Endodermal cell (in vitro differentiated cells): ENCODE measurements at regions not wholly inside any gene's neighbourhood (a gene's known extent, or its start where the extent isn't known, plus 50 kb on each side); places are given as distances from the start of the nearest gene placed in this dataset.
A peak's percentile ranks its signal among the peaks of the same experiment; 100 is the strongest.

Source experiments
- DNase-seq: peaks from one replicate; pipeline ENCODE4 v3.0.0-alpha.2; 2017
- H3K27ac ChIP-seq: 2 replicates; pipeline ENCODE4 v1.5.1; 2013; ENCODE audit warnings: mild to moderate bottlenecking, low read depth, low read length, moderate library complexity
- H3K27me3 ChIP-seq: 2 replicates; pipeline ENCODE4 v1.6.1; 2013; ENCODE audit warnings: mild to moderate bottlenecking, low read length, moderate library complexity; ENCODE audit not compliant: insufficient read depth, control insufficient read depth, poor library complexity, severe bottlenecking
- H3K36me3 ChIP-seq: 2 replicates; pipeline ENCODE4 v1.7.0; 2013; ENCODE audit warnings: mild to moderate bottlenecking, low read length, moderate library complexity; ENCODE audit not compliant: control insufficient read depth, insufficient read depth
- H3K4me1 ChIP-seq: one replicate; pipeline ENCODE4 v1.7.0; 2013; ENCODE audit warnings: low read length; ENCODE audit not compliant: control insufficient read depth, insufficient read depth
- H3K4me3 ChIP-seq: 2 replicates; pipeline ENCODE4 v1.5.1; 2013; ENCODE audit warnings: mild to moderate bottlenecking, low read length, moderate library complexity
- H3K9ac ChIP-seq: 2 replicates; pipeline ENCODE4 v1.6.1; 2013; ENCODE audit warnings: mild to moderate bottlenecking, low read length, moderate library complexity; ENCODE audit not compliant: poor library complexity, severe bottlenecking; ENCODE audit errors: extremely low read depth
- H3K9me3 ChIP-seq: 2 replicates; pipeline ENCODE4 v1.6.1; 2013; ENCODE audit warnings: mild to moderate bottlenecking, low read length, moderate library complexity; ENCODE audit not compliant: control insufficient read depth
- H3K27ac Mint-ChIP-seq: 2 replicates; pipeline ENCODE4 v1.8.0; 2020; ENCODE audit warnings: mixed read lengths
- H3K27me3 Mint-ChIP-seq: 2 replicates; pipeline ENCODE4 v1.8.0; 2021; ENCODE audit warnings: mild to moderate bottlenecking, mixed read lengths; ENCODE audit not compliant: insufficient read depth
- H3K36me3 Mint-ChIP-seq: 2 replicates; pipeline ENCODE4 v1.8.0; 2020; ENCODE audit warnings: low read depth, mixed read lengths
- H3K4me1 Mint-ChIP-seq: 2 replicates; pipeline ENCODE4 v1.8.0; 2020; ENCODE audit warnings: mixed read lengths
- H3K4me3 Mint-ChIP-seq: 2 replicates; pipeline ENCODE4 v1.8.0; 2020; ENCODE audit warnings: mild to moderate bottlenecking, moderate library complexity, mixed read lengths
- H3K9me3 Mint-ChIP-seq: 2 replicates; pipeline ENCODE4 v1.8.0; 2020; ENCODE audit warnings: mild to moderate bottlenecking, mixed read lengths
- WGBS, 2 experiments: methylation state at CpG; one replicate each; pipeline versions ENCODE4 v1.1.5 to v1.1.7; 2013; ENCODE audit warnings: missing lambda C conversion rate in 2 of 2, mixed read lengths in 1 of 2; ENCODE audit not compliant: insufficient coverage in 1 of 2, insufficient read length in 1 of 2; 5-methylcytosine and 5-hydroxymethylcytosine counted together
- TF ChIP-seq, protein P1 (sequence below): fragments of 200-600 bp; sonication (generic); conservative IDR thresholded peaks from 2 replicates; pipeline ENCODE4 v1.5.0; 2021; ENCODE audit warnings: antibody characterized with exemption, mild to moderate bottlenecking

DNA sequence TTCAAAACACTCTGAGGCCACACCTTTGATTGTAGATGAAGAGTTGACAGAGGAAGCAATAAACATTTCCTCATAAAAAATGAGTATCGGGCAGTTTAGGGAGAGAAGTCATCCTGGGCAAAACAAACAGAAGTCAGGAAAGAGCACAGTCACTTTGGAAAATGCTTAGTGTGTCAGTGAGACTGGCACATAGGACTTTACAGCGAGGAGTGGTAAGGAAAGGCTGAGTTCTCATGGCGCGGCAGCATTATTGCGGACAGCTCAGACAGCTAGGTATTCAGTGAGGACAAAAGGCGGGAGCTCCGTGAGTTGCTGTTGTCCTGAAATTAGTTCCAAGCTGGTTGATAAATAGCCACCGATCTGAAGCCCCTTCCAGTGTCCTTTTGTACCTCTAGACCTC, 229.9 kb downstream of the SNAPC1 start:
- H3K9ac ChIP-seq: no peak overlapping the region
- H3K27me3 Mint-ChIP-seq: no peaks in the 10 kb centered on the region
- no peak overlapping the region for H3K4me3 ChIP-seq
- no peaks in the 10 kb centered on the region for H3K36me3 Mint-ChIP-seq
- H3K4me1 ChIP-seq: no peaks in the 10 kb centered on the region
- no peaks in the 10 kb centered on the region for H3K9me3 ChIP-seq
- no peak overlapping the region for H3K27ac Mint-ChIP-seq
- WGBS, 2 experiments: 93 to 97% methylated on average over 6 to 8 of the region's 8 CpGs
- no peak for DNase-seq
- H3K4me3 Mint-ChIP-seq: no peak overlapping the region
- no peaks in the 10 kb centered on the region for H3K9me3 Mint-ChIP-seq
- H3K27me3 ChIP-seq: no peaks in the 10 kb centered on the region
- no peaks in the 10 kb centered on the region for H3K36me3 ChIP-seq
- peak overlapping the region; percentile 11 for H3K27ac ChIP-seq
- TF ChIP-seq, protein P1, sequence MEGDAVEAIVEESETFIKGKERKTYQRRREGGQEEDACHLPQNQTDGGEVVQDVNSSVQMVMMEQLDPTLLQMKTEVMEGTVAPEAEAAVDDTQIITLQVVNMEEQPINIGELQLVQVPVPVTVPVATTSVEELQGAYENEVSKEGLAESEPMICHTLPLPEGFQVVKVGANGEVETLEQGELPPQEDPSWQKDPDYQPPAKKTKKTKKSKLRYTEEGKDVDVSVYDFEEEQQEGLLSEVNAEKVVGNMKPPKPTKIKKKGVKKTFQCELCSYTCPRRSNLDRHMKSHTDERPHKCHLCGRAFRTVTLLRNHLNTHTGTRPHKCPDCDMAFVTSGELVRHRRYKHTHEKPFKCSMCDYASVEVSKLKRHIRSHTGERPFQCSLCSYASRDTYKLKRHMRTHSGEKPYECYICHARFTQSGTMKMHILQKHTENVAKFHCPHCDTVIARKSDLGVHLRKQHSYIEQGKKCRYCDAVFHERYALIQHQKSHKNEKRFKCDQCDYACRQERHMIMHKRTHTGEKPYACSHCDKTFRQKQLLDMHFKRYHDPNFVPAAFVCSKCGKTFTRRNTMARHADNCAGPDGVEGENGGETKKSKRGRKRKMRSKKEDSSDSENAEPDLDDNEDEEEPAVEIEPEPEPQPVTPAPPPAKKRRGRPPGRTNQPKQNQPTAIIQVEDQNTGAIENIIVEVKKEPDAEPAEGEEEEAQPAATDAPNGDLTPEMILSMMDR: no peak
- peaks cover 12% of the 10 kb centered on the region for H3K4me1 Mint-ChIP-seq

DNA sequence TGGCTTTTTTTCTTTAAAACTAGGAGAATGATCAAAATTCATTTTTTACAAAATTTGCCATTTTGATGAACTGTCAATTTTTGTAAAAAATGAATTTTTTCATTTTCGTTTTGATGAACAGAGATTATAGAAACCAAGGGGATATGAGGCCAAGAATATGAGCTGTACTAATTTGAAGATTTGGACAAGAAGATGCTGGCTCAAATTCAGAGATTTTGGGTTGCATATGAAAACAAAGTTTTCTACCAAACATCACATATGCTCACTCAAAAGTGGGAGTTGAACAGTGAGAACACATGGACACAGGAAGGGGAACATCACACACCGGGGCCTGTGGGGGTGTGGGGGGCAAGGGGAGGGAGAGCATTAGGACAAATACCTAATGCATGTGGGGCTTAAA, 230.7 kb downstream of the SNAPC1 start:
- Mint-ChIP-seq H3K9me3 (no peaks in the 10 kb centered on the region), H3K4me1 (peaks cover 12% of the 10 kb centered on the region), H3K4me3 (no peak overlapping the region), H3K36me3 (no peaks in the 10 kb centered on the region), H3K27ac (no peak overlapping the region), H3K27me3 (no peaks in the 10 kb centered on the region)
- H3K9me3 ChIP-seq: no peaks in the 10 kb centered on the region
- DNase-seq: no peak
- H3K4me1 ChIP-seq: no peaks in the 10 kb centered on the region
- 40 to 75% methylated on average over 1 to 2 of the region's 2 CpGs for WGBS, 2 experiments
- H3K4me3 ChIP-seq: no peak overlapping the region
- TF ChIP-seq, protein P1: no peak
- no peaks in the 10 kb centered on the region for H3K36me3 ChIP-seq
- H3K9ac ChIP-seq: no peak overlapping the region
- no peaks in the 10 kb centered on the region for H3K27me3 ChIP-seq
- no peak overlapping the region for H3K27ac ChIP-seq

DNA sequence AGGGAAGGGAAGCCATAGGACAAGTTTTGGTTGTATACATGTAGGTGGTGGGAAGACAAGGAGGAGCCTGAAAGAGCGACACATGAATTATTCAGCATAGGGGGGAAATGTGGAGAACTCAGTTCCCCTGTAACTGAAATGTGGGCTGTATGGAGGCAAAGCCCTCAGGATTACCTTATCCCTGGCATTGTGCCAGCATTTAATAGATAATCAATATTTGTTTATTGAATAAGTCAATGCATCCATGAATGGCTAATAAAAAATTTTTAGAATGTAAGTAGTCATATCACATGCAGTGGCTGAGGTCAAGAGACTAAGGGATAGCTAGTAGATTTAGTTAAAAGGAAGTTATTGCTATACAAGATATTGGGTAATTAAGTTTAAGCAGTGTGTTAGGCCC, 232.4 kb downstream of the SNAPC1 start:
- no peak overlapping the region for H3K4me3 ChIP-seq
- TF ChIP-seq, protein P1: no peak
- no peak for DNase-seq
- Mint-ChIP-seq H3K4me1 (peaks cover 12% of the 10 kb centered on the region), H3K27me3 (no peaks in the 10 kb centered on the region), H3K27ac (no peak overlapping the region), H3K36me3 (no peaks in the 10 kb centered on the region), H3K4me3 (no peak overlapping the region), H3K9me3 (no peaks in the 10 kb centered on the region)
- H3K27ac ChIP-seq: no peak overlapping the region
- no peaks in the 10 kb centered on the region for H3K9me3 ChIP-seq
- WGBS, 2 experiments: 80 to 95% methylated on average over 1 of the region's 1 CpG
- H3K27me3 ChIP-seq: no peaks in the 10 kb centered on the region
- H3K36me3 ChIP-seq: no peaks in the 10 kb centered on the region
- H3K9ac ChIP-seq: no peak overlapping the region
- H3K4me1 ChIP-seq: no peaks in the 10 kb centered on the region
